GM20000 (cell line): ENCODE measurements at regions not wholly inside any gene's neighbourhood (a gene's known extent, or its start where the extent isn't known, plus 50 kb on each side); places are given as distances from the start of the nearest gene placed in this dataset.

Source experiments
- DNase-seq: peaks from one replicate; pipeline ENCODE4 v3.0.0; 2012; ENCODE audit warnings: low spot score
- TF ChIP-seq, protein P1 (sequence below): IDR thresholded peaks from 2 replicates; pipeline ENCODE4 v1.5.1; 2012; ENCODE audit warnings: mild to moderate bottlenecking, control low read depth; ENCODE audit errors: extremely low read depth, missing control alignments

DNA sequence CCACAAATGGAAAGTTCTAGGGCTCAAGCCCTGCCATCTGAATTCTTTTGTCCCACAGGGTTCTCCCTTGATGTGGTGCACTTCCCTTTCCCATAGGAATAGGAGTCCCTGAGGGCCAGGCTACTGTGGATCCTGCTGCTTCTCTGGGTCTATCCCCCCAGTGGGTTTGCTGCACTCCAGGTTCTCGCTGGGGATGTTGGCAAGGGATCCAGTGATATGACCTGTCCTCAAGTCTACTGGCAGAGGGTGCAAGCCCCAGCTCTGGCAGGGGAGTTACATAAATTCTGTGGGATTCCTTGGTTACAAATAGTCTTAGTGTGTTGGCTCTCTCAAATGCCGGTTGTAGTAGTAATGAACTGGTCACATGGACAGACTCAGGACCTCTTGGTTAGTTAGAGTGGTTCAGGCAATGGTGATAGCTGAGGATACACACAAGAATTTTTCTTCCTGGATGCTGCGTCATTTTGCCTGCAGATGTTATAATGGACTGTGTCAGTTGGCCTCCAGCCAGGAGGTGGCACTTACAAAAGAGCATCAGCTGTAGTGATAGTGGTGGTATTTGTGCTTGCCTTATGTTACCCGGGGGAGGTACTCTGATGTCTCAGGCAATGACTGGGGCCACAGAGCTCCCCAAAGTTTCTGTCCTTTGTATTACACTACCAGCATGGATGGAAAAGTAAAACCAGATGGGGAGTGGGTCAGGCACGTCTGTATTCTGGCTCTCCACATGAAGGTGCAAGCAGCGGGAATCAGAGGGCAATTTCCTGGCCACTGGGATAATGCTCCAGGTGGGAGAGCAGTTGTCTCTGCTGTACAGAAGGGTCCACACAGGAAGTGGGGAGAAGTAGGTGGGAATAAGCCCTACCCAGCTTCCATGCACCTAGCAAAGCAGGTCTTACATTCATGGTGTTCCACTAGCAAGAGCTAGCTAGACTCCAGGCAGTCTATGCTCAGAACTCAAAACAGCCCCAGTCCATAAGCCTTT, 267.9 kb downstream of the SOX11 start:
- no peak for DNase-seq
- TF ChIP-seq, protein P1, sequence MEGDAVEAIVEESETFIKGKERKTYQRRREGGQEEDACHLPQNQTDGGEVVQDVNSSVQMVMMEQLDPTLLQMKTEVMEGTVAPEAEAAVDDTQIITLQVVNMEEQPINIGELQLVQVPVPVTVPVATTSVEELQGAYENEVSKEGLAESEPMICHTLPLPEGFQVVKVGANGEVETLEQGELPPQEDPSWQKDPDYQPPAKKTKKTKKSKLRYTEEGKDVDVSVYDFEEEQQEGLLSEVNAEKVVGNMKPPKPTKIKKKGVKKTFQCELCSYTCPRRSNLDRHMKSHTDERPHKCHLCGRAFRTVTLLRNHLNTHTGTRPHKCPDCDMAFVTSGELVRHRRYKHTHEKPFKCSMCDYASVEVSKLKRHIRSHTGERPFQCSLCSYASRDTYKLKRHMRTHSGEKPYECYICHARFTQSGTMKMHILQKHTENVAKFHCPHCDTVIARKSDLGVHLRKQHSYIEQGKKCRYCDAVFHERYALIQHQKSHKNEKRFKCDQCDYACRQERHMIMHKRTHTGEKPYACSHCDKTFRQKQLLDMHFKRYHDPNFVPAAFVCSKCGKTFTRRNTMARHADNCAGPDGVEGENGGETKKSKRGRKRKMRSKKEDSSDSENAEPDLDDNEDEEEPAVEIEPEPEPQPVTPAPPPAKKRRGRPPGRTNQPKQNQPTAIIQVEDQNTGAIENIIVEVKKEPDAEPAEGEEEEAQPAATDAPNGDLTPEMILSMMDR: no peak

DNA sequence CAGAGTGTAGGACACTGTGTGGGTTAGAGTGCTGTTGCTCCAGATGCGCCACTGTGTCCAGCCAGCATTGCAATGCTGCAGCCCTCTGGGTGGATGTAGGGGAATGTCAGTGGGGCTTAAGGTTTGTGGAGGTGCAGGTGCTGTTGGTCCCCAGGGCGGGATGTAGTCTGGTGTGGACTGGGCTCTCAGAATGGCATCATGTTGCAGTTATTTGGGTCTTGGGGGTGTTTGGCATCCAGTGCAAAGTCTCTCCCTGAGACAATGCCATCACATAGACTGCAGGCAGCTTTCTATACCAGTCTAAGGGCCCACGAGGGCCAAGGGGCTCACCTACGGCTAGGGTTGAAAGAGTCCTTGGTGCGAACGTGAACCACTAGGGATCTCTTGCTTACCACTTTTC, 275.3 kb downstream of the SOX11 start:
- DNase-seq: no peak
- TF ChIP-seq, protein P1: no peak

DNA sequence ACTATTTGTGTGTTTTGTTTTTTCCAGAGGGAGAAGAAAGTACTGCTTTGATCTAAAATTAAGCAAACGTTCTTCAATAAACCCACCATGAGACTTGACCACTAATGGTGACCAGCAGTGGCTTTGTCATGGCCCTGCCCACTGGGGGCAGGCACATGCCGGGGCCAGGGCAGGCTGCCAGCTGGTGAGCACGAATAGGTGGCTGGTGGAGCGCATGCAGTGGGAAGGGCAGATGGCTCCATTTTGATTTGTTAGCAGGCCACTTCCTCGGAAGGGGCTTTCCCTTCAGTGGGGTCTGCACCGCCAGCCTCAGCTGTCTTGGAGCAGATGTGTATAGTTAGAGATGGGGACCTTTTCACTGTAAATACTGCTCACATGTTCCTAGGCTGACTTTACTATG, 277.1 kb downstream of the SOX11 start:
- TF ChIP-seq, protein P1: no peak

DNA sequence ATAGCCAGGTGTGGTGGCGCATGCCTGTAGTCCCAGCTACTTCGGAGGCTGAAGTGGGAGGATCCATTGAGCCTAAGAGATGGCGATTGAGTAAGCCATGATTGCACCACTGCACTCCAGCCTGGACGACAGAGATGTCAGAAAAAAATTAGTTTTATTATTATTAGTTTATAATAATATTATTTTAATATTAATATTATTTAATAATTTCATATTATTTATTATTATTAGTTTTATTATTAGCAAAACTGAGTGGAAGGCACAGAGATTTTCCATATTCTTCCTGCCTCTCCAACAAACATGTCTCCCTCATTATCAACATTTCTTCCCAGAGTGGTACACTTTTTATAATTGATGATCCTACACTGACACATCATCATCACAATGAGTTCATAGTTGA, 278.2 kb downstream of the SOX11 start:
- no peak for DNase-seq
- TF ChIP-seq, protein P1: no peak

More for the DNA sequence above, 277.1 kb downstream of the SOX11 start:
- DNase-seq: no peak

DNA sequence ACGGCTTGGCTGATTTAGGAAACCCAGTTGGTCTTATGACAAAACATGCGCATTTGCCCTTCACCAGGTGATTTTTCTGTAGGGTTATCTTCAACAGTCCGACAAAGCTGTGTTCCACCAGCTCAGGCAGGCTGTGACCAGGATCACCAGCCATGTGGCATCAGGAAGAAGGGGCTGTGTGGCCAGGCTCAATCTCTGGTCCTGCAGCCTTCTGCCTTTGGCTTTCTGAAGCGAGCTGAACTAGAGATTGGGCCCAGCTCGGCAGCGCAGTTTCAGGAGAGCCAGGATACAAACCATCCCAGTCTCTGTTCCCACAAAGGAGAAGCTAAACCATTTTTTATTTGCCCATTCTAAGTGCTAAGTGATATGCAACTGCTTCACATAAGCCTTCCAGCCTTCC, 282.3 kb downstream of the SOX11 start:
- TF ChIP-seq, protein P1: no peak
- no peak for DNase-seq

DNA sequence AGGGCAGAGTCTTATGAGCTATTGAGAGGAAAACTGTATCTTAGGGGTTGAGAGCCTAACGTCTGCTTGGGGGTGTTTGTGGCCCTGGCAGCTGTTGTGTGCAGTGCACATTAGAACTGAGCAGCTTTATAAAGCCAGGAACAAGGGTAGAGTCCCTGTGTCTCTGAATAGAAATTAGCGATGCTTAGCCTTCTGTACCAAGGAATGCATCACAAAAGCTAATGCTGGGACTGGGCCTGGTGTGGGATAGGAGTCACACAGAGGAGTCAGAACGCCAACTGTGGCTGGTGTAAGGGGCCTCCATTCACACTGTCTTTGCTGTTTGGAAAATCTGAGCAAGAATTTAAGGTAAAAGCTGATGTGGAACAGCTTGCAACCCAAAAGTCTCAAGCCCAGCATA, 283.2 kb downstream of the SOX11 start:
- TF ChIP-seq, protein P1: no peak
- no peak for DNase-seq

DNA sequence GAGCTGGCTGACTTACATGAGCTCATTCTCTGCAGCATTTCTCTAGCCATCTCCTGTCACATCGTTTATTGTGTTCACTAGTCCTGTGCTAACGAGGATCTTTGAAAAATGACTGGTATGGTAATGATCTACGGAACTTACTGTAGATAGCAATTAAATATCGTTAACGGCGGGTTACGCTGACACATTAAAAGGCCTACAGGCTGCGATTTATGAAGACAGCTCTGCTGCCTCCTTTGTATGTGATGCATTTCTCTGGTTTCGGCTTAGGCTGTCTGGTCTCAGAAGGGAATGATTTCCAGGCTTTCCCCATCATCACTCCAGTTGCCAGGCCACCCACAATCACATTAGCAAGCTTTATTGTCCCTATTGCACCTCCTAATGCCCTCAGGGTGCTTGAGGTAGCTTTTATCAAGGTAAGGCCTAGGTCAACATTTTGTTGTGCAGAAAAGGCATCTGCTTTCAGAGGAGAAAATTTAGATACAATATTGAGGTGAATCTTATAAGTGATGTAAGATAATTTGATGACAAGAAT, 284.4 kb downstream of the SOX11 start:
- TF ChIP-seq, protein P1: no peak
- DNase-seq: no peak
